ENCODE measurements at regions not wholly inside any gene's neighbourhood (a gene's known extent, or its start where the extent isn't known, plus 50 kb on each side); places are given as distances from the start of the nearest gene placed in this dataset.

GRCh38 chr2:41932241-41933045, 115.4 kb upstream of the PKDCC start:
- DNase-seq (ENCODE audit: low read depth): no peak
- no peak overlapping the region for H3K4me3 ChIP-seq (ENCODE audit: low read length)
- TF ChIP-seq CTCF (IDR thresholded peaks at IDR 0.05; ENCODE audit: insufficient read depth, low read depth, low read length, missing control alignments): no peak

GRCh38 chr2:41933046-41933420, 114.8 kb upstream of the PKDCC start:
- DNase-seq (ENCODE audit: low read depth): no peak
- no peak for TF ChIP-seq CTCF (IDR thresholded peaks at IDR 0.05; ENCODE audit: insufficient read depth, low read depth, low read length, missing control alignments)
- H3K4me3 ChIP-seq (ENCODE audit: low read length): no peak overlapping the region

- TF ChIP-seq CTCF (IDR thresholded peaks at IDR 0.05; ENCODE audit: insufficient read depth, low read depth, low read length, missing control alignments): no peak
- no peak overlapping the region for H3K4me3 ChIP-seq (ENCODE audit: low read length)
- DNase-seq (ENCODE audit: low read depth): peak; percentile 58
Measured at GRCh38 chr2:41933585-41934320, 114.1 kb upstream of the PKDCC start.

GRCh38 chr2:41934329-41934958, 113.4 kb upstream of the PKDCC start:
- no peak for TF ChIP-seq CTCF (IDR thresholded peaks at IDR 0.05; ENCODE audit: insufficient read depth, low read depth, low read length, missing control alignments)
- H3K4me3 ChIP-seq (ENCODE audit: low read length): no peak overlapping the region
- DNase-seq (ENCODE audit: low read depth): no peak

DNA sequence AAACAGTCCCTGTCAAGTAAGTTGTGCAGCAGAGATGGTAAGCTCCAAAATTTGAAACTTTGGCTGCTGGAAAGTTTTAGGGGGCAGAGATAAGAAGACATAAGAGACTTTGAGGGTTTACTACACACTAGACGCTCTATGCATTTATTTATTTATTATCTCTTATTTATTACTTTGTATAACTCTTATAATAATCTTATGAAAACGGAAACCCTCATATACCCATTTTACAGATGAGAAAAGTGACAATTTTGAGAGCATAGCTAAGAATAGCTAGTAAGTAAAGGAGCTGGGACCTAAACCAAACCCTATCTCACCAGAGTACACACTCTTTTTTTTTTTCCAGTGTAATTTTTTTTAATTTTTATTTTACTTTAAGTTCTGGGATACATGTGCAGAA, 112.8 kb upstream of the PKDCC start:
- no peak overlapping the region for H3K4me3 ChIP-seq (ENCODE audit: low read length)
- no peak for TF ChIP-seq CTCF (IDR thresholded peaks at IDR 0.05; ENCODE audit: insufficient read depth, low read depth, low read length, missing control alignments)
- no peak for DNase-seq (ENCODE audit: low read depth)

DNA sequence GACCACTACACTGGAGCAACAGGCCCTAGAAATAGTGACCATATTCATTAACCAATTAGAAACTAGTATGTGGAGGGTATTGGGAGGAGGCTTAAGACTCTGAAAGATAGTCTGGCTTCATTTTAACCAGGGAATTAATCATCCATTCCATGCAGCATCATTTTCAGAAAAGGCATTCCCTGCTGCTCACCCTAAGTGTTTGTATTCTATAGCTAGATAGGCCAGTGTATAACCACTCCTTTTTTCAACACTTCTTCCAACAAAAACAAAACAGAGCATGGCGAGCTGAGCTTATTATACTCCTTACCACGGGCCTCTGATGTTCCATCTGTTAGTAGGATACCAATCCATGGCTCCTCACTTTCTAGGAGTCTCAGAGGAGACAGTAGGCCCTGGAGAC, 112.0 kb upstream of the PKDCC start:
- TF ChIP-seq CTCF (IDR thresholded peaks at IDR 0.05; ENCODE audit: insufficient read depth, low read depth, low read length, missing control alignments): no peak
- DNase-seq (ENCODE audit: low read depth): no peak
- H3K4me3 ChIP-seq (ENCODE audit: low read length): no peak overlapping the region
